Right lobe of liver (tissue), 4 donors: ENCODE measurements at regions not wholly inside any gene's neighbourhood (a gene's known extent, or its start where the extent isn't known, plus 50 kb on each side); places are given as distances from the start of the nearest gene placed in this dataset.

Experiments
- POLR2A ChIP-seq: fragments of 450-650 bp; IDR thresholded peaks from one replicate; pipeline ENCODE4 v1.6.1; 2017; ENCODE audit warnings: antibody characterized with exemption, mild to moderate bottlenecking
- TF ChIP-seq, protein P1 (sequence below), 4 donors: fragments of 200-600 bp in 3 of 4; fragments of 450-650 bp in 1 of 4; IDR thresholded peaks; one replicate each; pipeline versions ENCODE4 v1.5.1 to v1.8.0; 2016 to 2022; ENCODE audit warnings: antibody characterized with exemption in 4 of 4, mild to moderate bottlenecking in 2 of 4
- donor health status: DM: no; HTN: no; CAD: no.
- donor health status: DM: no; HTN: no; CAD: no.
- donor health status: DM: no; HTN: yes; CAD: no.

- TF ChIP-seq POLR2A: no peak
- TF ChIP-seq, protein P1, sequence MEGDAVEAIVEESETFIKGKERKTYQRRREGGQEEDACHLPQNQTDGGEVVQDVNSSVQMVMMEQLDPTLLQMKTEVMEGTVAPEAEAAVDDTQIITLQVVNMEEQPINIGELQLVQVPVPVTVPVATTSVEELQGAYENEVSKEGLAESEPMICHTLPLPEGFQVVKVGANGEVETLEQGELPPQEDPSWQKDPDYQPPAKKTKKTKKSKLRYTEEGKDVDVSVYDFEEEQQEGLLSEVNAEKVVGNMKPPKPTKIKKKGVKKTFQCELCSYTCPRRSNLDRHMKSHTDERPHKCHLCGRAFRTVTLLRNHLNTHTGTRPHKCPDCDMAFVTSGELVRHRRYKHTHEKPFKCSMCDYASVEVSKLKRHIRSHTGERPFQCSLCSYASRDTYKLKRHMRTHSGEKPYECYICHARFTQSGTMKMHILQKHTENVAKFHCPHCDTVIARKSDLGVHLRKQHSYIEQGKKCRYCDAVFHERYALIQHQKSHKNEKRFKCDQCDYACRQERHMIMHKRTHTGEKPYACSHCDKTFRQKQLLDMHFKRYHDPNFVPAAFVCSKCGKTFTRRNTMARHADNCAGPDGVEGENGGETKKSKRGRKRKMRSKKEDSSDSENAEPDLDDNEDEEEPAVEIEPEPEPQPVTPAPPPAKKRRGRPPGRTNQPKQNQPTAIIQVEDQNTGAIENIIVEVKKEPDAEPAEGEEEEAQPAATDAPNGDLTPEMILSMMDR (IDR thresholded peaks at IDR 0.05): no peak
Measured at GRCh38 chr4:189136462-189136861, 804.2 kb upstream of the FRG1 start.
